Common myeloid progenitor, CD34-positive (primary cell): ENCODE measurements at regions not wholly inside any gene's neighbourhood (a gene's known extent, or its start where the extent isn't known, plus 50 kb on each side); places are given as distances from the start of the nearest gene placed in this dataset.

Source experiments
- CTCF ChIA-PET: fragments of 350-600 bp; sonication (Branson Sonifier 250); formaldehyde crosslinking; loops from one replicate; lab custom pipeline; 2021; ENCODE audit warnings: antibody characterized with exemption; lab: Charles Lee
- POLR2A ChIA-PET: fragments of 350-600 bp; sonication (Branson Sonifier 250); formaldehyde crosslinking; loops from one replicate; lab custom pipeline; 2021; ENCODE audit warnings: antibody characterized with exemption; lab: Charles Lee
- DNase-seq, 3 donors: peaks; one replicate each; pipeline versions ENCODE4 v3.0.0 to v3.0.0-alpha.2; 2013
- H3K27ac ChIP-seq, 2 experiments: 1 replicate in 1 of 2; 2 replicates in 1 of 2; pipeline ENCODE4 v1.7.0; 2013; ENCODE audit warnings: inconsistent platforms in 2 of 2, low read length in 2 of 2, mild to moderate bottlenecking in 2 of 2, low read depth in 1 of 2, moderate library complexity in 1 of 2; ENCODE audit not compliant: severe bottlenecking in 2 of 2, insufficient read depth in 1 of 2, poor library complexity in 1 of 2
- H3K27me3 ChIP-seq, 5 experiments: replicated peaks in 2 of 5; 1 replicate in 3 of 5; 2 replicates in 2 of 5; pipeline versions ENCODE4 v1.6.1 to v1.7.0; 2013; ENCODE audit warnings: low read length in 4 of 5, mild to moderate bottlenecking in 2 of 5, moderate library complexity in 2 of 5, inconsistent platforms in 1 of 5; ENCODE audit not compliant: insufficient read depth in 5 of 5, control insufficient read depth in 4 of 5
- H3K36me3 ChIP-seq, 4 experiments: 1 replicate in 2 of 4; 2 replicates in 2 of 4; pipeline versions ENCODE4 v1.6.1 to v1.7.0; 2013; ENCODE audit warnings: low read length in 3 of 4, control low read depth in 1 of 4, mild to moderate bottlenecking in 1 of 4; ENCODE audit not compliant: control insufficient read depth in 4 of 4, insufficient read depth in 4 of 4
- H3K4me1 ChIP-seq, 4 experiments: 1 replicate in 3 of 4; 2 replicates in 1 of 4; pipeline versions ENCODE4 v1.6.1 to v1.7.1; 2013; ENCODE audit warnings: low read length in 3 of 4, mild to moderate bottlenecking in 3 of 4, control low read depth in 1 of 4, inconsistent platforms in 1 of 4, moderate library complexity in 1 of 4; ENCODE audit not compliant: control insufficient read depth in 4 of 4, insufficient read depth in 4 of 4; ENCODE audit errors: control extremely low read depth in 1 of 4
- H3K4me3 ChIP-seq, 7 experiments: 1 replicate in 4 of 7; 2 replicates in 3 of 7; pipeline versions ENCODE4 v1.5.1 to v1.7.0; 2013; ENCODE audit warnings: mild to moderate bottlenecking in 7 of 7, low read length in 6 of 7, moderate library complexity in 6 of 7, inconsistent platforms in 2 of 7, low read depth in 2 of 7, control low read depth in 1 of 7; ENCODE audit not compliant: insufficient read depth in 4 of 7, control insufficient read depth in 1 of 7; ENCODE audit errors: extremely low read depth in 1 of 7
- H3K9me3 ChIP-seq, 5 experiments: 1 replicate in 4 of 5; 2 replicates in 1 of 5; pipeline versions ENCODE4 v1.6.1 to v1.7.1; 2013; ENCODE audit warnings: low read length in 4 of 5, mild to moderate bottlenecking in 2 of 5, inconsistent platforms in 1 of 5, low read depth in 1 of 5, moderate library complexity in 1 of 5; ENCODE audit not compliant: control insufficient read depth in 4 of 5, insufficient read depth in 2 of 5; ENCODE audit errors: control extremely low read depth in 1 of 5
- WGBS: methylation state at CpG from one replicate; pipeline ENCODE4 v1.1.5; 2013; ENCODE audit not compliant: insufficient coverage; 5-methylcytosine and 5-hydroxymethylcytosine counted together

- H3K36me3 ChIP-seq = no peaks in the 10 kb centered on the region
- CTCF ChIA-PET = no interaction called here
- WGBS = 71% methylated on average over 3 of the region's 3 CpGs
- no peak overlapping the region for H3K4me3 ChIP-seq
- H3K27me3 ChIP-seq = peaks cover 0 to 2% (median 0%) of the 10 kb centered on the region in 5 experiments
- peak in 2 of 3 donors; percentile 18 to 19 for DNase-seq
- H3K9me3 ChIP-seq = no peaks in the 10 kb centered on the region
- no peaks in the 10 kb centered on the region for H3K4me1 ChIP-seq
- no peak overlapping the region for H3K27ac ChIP-seq
- POLR2A ChIA-PET = no interaction called here
Measured at GRCh38 chr3:25903371-25904129, 113.7 kb downstream of the OXSM start.

- Histone ChIP-seq H3K4me1 (no peaks in the 10 kb centered on the region), H3K4me3 (no peak overlapping the region), H3K36me3 (no peaks in the 10 kb centered on the region), H3K27ac (no peak overlapping the region), H3K27me3 (peaks cover 0 to 2% (median 0%) of the 10 kb centered on the region in 5 experiments), H3K9me3 (no peaks in the 10 kb centered on the region)
- CTCF ChIA-PET = no interaction called here
- 100% methylated on average over 1 of the region's 3 CpGs for WGBS
- POLR2A ChIA-PET = no interaction called here
- DNase-seq = no peak
Measured at GRCh38 chr3:25904206-25904605, 114.3 kb downstream of the OXSM start.

GRCh38 chr3:25906132-25906906 is 116.4 kb downstream of the OXSM start:
- no peak for DNase-seq
- no peak overlapping the region for H3K27ac ChIP-seq
- WGBS = 100% methylated on average over 1 of the region's 4 CpGs
- peaks cover 0 to 2% (median 0%) of the 10 kb centered on the region in 5 experiments for H3K27me3 ChIP-seq
- POLR2A ChIA-PET = no interaction called here
- H3K4me3 ChIP-seq = no peak overlapping the region
- H3K9me3 ChIP-seq = no peaks in the 10 kb centered on the region
- H3K4me1 ChIP-seq = no peaks in the 10 kb centered on the region
- H3K36me3 ChIP-seq = no peaks in the 10 kb centered on the region
- CTCF ChIA-PET = no interaction called here

GRCh38 chr3:25907081-25907480 is 117.2 kb downstream of the OXSM start:
- Histone ChIP-seq H3K27me3 (peaks cover 0 to 2% (median 0%) of the 10 kb centered on the region in 5 experiments), H3K4me1 (no peaks in the 10 kb centered on the region), H3K36me3 (no peaks in the 10 kb centered on the region), H3K27ac (no peak overlapping the region), H3K9me3 (no peaks in the 10 kb centered on the region), H3K4me3 (no peak overlapping the region)
- CTCF ChIA-PET = no interaction called here
- WGBS = 100% methylated on average over 1 of the region's 2 CpGs
- DNase-seq = no peak
- POLR2A ChIA-PET = no interaction called here

- H3K9me3 ChIP-seq = no peaks in the 10 kb centered on the region
- H3K4me1 ChIP-seq = no peaks in the 10 kb centered on the region
- no peak overlapping the region for H3K27ac ChIP-seq
- peaks cover 0 to 2% (median 0%) of the 10 kb centered on the region in 5 experiments for H3K27me3 ChIP-seq
- POLR2A ChIA-PET = no interaction called here
- CTCF ChIA-PET = interaction anchor here (0.8 kb wide), 1 partner anchor 262 kb away, joined by 3 read pairs; no protein-coding TSS in a partner anchor
- no peak for DNase-seq
- no peak overlapping the region for H3K4me3 ChIP-seq
- H3K36me3 ChIP-seq = no peaks in the 10 kb centered on the region
- 92% methylated on average over 1 of the region's 2 CpGs for WGBS
Measured at GRCh38 chr3:25910105-25910504, 120.2 kb downstream of the OXSM start.

- Histone ChIP-seq H3K4me1 (no peaks in the 10 kb centered on the region), H3K27ac (no peak overlapping the region), H3K36me3 (no peaks in the 10 kb centered on the region), H3K27me3 (peaks cover 0 to 2% (median 0%) of the 10 kb centered on the region in 5 experiments), H3K4me3 (no peak overlapping the region), H3K9me3 (no peaks in the 10 kb centered on the region)
- peak; percentile 45 to 76 (median 70) for DNase-seq
- POLR2A ChIA-PET = no interaction called here
- 80% methylated on average over 1 of the region's 4 CpGs for WGBS
- CTCF ChIA-PET = interaction anchor here (0.6 to 0.7 kb wide), 2 partner anchors 12 to 263 kb away, joined by 3 read pairs; no protein-coding TSS in a partner anchor
Measured at GRCh38 chr3:25910997-25911396, 121.1 kb downstream of the OXSM start.
